Activated CD4-positive, alpha-beta T cell treated with anti-CD3 and anti-CD28 coated beads for 48 hours (primary cell): ENCODE measurements at regions not wholly inside any gene's neighbourhood (a gene's known extent, or its start where the extent isn't known, plus 50 kb on each side); places are given as distances from the start of the nearest gene placed in this dataset.
"Not testable (repeated sequence)": the region's sequence is repeated elsewhere in the genome, so short reads cannot be mapped to it uniquely, and the experiment has no call there.

Source experiments
- DNase-seq: peaks from one replicate; pipeline ENCODE4 v3.0.0-alpha.2; 2020

GRCh38 chr1:245023222-245023621, 131.6 kb upstream of the KIF26B start:
- DNase-seq = no peak

- no peak for DNase-seq
Observed at GRCh38 chr1:245019910-245020486, 134.8 kb upstream of the KIF26B start.

- no peak for DNase-seq
Observed at GRCh38 chr1:245016700-245017099, 138.1 kb upstream of the KIF26B start.

GRCh38 chr1:245015031-245015430, 139.8 kb upstream of the KIF26B start:
- DNase-seq = no peak

- no peak for DNase-seq
Observed at GRCh38 chr1:245014247-245015029, 140.3 kb upstream of the KIF26B start.

GRCh38 chr1:245010018-245010614, 144.7 kb upstream of the KIF26B start:
- no peak for DNase-seq

GRCh38 chr1:245008761-245009160, 144.4 kb upstream of the HNRNPU start:
- no peak for DNase-seq

GRCh38 chr1:245007852-245008251, 143.5 kb upstream of the HNRNPU start:
- DNase-seq = no peak

- DNase-seq = no peak
Observed at GRCh38 chr1:245003246-245003645, 138.9 kb upstream of the HNRNPU start.

- no peak for DNase-seq
Observed at GRCh38 chr1:245001252-245001651, 136.9 kb upstream of the HNRNPU start.

GRCh38 chr1:245000872-245001188, 136.5 kb upstream of the HNRNPU start:
- no peak for DNase-seq

GRCh38 chr1:244999644-245000043, 135.3 kb upstream of the HNRNPU start:
- DNase-seq = not testable (repeated sequence)

GRCh38 chr1:244998717-244999346, 134.5 kb upstream of the HNRNPU start:
- DNase-seq = no peak

- DNase-seq = no peak
Observed at GRCh38 chr1:244995602-244996400, 131.5 kb upstream of the HNRNPU start.

GRCh38 chr1:244992833-244993232, 128.5 kb upstream of the HNRNPU start:
- DNase-seq = no peak

- DNase-seq = no peak
Observed at GRCh38 chr1:244989813-244990212, 125.5 kb upstream of the HNRNPU start.

GRCh38 chr1:244988521-244988920, 124.2 kb upstream of the HNRNPU start:
- DNase-seq = no peak

GRCh38 chr1:244980605-244981004, 116.3 kb upstream of the HNRNPU start:
- DNase-seq = no peak

- DNase-seq = no peak
Observed at GRCh38 chr1:244974550-244974949, 110.2 kb upstream of the HNRNPU start.

GRCh38 chr1:244974106-244974505, 109.8 kb upstream of the HNRNPU start:
- no peak for DNase-seq

GRCh38 chr1:244971552-244972216, 107.3 kb upstream of the HNRNPU start:
- no peak for DNase-seq

- DNase-seq = peak; percentile 91
Observed at GRCh38 chr1:244970744-244971551, 106.6 kb upstream of the HNRNPU start.
